Esophagus squamous epithelium (tissue), 4 donors: ENCODE measurements at regions not wholly inside any gene's neighbourhood (a gene's known extent, or its start where the extent isn't known, plus 50 kb on each side); places are given as distances from the start of the nearest gene placed in this dataset.

ENCODE experiments used
- CTCF ChIP-seq, 6 experiments: fragments of 450-650 bp in 4 of 6; fragments of 200-600 bp in 2 of 6; sonication (generic) in 2 of 6; IDR thresholded peaks; one replicate each; pipeline ENCODE4 v1.5.1; 2016 to 2019; ENCODE audit warnings: antibody characterized with exemption in 6 of 6, mild to moderate bottlenecking in 4 of 6, moderate library complexity in 4 of 6
- POLR2A ChIP-seq, 4 donors: fragments of 450-650 bp; IDR thresholded peaks; one replicate each; pipeline ENCODE4 v1.6.1; 2017; ENCODE audit warnings: antibody characterized with exemption in 4 of 4, mild to moderate bottlenecking in 4 of 4, moderate library complexity in 3 of 4

GRCh38 chr5:96285823-96286222 lies 147.2 kb downstream of the PCSK1 start:
- TF ChIP-seq POLR2A (IDR thresholded peaks at IDR 0.05) (no peak), CTCF (IDR thresholded peaks at IDR 0.05) (no peak)
